ENCODE measurements at regions not wholly inside any gene's neighbourhood (a gene's known extent, or its start where the extent isn't known, plus 50 kb on each side); places are given as distances from the start of the nearest gene placed in this dataset.

- no peak for DNase-seq
These were observed 362.6 kb downstream of the SHQ1 start for GRCh38 chr3:72485641-72486040.

GRCh38 chr3:72483554-72484104, 364.6 kb downstream of the SHQ1 start:
- DNase-seq: no peak

- no peak for DNase-seq
These were observed 365.5 kb downstream of the SHQ1 start for GRCh38 chr3:72482589-72483321.

DNA sequence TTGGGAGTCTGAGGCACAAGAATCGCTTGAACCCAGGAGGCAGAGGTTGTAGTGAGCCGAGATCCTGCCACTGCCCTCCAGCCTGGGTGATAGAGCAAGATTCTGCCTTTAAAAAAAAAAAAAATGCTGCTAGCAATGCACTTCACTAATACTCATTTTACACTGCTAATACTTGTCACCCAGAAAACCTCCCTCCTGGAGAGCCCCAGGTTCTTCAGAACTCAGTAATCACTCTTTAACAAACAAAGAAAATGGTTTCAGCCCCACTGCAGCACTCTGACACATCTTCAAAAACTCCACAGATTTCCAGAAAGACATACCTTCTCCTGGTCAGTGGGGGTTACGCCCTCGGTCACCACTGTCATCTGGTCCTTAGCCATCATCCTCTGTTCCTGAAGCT, 366.7 kb downstream of the SHQ1 start:
- DNase-seq: no peak

DNA sequence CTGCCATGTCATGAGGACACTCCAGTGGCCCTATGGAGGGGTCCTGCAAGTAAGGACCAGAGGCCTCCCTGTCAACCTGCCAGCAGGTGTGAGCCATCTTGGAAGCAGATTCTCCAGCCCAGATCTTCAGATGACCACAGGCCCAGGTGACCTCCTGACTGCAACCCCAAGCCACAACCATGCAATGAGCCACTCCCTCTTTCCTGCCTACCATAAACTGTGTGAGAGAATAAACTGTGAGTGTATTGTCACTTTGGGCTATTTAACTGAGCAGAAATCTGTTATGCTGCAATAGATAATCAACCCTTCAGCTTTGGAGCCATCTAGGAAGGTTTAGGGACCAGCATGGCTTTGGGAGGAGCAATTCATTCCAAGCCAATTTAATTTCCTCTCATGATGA, 367.9 kb downstream of the SHQ1 start:
- no peak for DNase-seq

DNA sequence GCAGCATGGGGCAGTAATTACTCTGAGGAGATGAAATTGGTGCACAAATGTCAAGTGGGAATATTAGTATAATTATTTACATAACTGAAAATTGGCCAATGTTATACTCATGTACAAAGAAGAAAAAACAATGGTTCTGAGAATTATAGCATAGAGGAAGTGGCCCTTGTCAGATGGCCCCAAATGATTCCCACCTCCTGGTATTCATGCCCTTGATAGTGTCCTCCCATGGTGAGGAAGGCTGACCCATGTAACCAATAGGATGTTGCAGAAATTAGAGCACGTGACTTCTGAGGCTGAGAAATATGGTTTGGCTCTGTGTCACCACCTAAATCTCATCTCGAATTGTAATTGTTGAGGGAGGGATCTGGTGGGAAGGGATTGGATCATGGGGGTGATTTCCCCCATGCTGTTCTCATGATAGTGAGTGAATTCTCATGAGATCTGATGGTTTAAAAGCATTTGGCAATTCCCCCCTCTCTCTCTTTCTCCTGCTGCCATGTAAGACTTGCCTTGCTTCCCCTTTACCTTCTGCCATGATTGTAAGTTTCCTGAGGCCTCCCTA, 368.5 kb downstream of the SHQ1 start:
- DNase-seq: no peak

DNA sequence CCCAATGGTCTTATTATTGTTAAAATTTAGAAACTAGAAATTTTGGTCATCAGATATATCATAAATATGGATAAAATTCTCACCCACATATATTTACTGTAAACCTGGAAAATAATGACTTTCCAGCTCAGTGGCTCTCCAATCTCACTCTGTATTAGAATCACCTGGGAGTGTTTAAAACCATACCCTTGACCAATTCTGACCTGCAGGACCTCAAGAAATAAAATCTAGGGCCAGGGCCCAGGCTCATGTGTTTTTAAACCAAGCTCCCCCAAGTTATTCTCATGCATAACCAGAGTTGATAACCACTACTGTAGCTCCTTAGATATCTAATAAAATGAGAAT, 372.1 kb downstream of the SHQ1 start:
- no peak for DNase-seq

GRCh38 chr3:72475258-72476138, 372.7 kb downstream of the SHQ1 start:
- no peak for DNase-seq

- DNase-seq: no peak
These were observed 373.5 kb downstream of the SHQ1 start for GRCh38 chr3:72474775-72475174.

DNA sequence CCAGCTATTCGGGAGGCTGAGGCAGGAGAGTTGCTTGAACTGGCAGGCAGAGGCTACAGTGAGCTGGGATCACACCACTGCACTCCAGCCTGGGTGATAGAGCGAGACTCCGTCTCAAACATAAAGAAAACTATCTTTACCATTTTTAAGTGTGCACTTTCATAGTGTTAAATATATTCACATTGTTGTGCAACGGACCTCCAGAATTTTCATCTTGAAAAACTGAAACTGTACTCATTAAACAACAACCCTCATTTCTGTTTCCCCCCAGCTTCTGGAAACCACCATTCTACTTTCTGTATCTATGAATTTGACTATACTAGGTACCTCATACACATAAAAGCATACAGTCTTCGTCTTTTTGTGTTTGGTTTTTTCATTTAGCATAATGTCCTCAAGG, 375.1 kb downstream of the SHQ1 start:
- DNase-seq: no peak

DNA sequence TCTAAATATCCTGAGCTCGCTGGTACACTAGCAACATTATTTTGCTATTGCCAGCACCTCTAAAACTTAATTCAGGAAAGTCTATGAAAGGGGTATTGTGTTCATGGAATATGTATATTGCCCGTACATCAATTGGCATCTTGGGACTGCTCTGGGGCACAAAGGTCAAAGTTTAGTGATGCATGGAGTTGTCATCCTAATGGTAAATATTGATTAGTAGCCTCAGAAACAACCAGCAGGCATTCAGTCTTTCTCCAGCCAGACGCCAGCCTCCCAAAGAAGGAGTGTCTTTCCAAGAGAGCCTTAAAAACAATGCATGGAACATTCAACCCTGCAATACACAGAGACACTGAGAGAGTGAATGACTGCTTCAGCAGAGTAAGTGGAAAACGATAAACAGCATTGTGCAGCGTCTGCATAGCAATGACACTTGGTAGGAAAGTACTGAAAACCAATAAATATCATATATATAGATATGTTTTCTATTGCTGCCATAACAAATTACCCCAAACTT, 377.3 kb downstream of the SHQ1 start:
- no peak for DNase-seq

- DNase-seq: no peak
These were observed 382.4 kb downstream of the SHQ1 start for GRCh38 chr3:72465853-72466252.

- DNase-seq: no peak
These were observed 385.2 kb downstream of the SHQ1 start for GRCh38 chr3:72463083-72463482.

DNA sequence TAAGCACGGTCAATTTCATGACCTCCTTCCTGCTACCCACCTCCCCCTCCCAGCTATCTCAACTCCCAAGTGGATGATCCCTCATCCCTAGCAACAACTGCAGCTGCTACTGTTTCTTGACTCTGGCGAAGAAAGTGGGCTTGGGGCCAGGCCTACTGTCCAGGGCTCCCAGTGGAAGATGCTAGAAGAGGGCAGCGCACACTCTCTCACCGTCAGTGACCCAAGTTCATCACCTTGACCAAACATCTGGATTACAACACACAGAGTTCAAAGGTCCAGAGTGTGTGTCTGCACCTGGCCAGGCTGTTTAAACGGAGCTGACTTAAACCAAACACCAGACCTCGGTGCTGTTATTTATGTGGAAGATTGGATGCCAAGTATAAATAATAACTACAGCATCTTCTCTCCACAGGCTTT, 385.6 kb downstream of the SHQ1 start:
- no peak for DNase-seq

DNA sequence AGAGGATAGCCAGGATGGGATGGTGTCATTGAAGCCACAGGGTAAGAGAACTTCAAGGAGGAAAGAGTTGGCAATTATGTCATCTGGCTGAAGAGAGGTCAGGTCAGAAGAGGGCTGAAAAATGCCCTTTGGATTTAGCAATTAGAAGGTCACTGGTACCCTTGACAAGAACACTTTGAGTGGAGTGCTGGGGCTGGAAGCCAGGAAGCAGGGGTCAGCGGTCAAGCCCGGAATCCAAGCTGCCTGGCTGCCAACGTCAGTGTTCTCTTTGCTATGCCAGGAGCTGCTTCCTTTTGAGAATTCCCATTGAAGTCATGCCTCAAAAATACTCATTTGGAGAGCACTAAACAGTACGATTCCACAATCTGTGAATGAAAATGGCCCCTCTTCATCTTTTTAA, 386.5 kb downstream of the SHQ1 start:
- DNase-seq: no peak

- DNase-seq: no peak
These were observed 387.8 kb downstream of the SHQ1 start for GRCh38 chr3:72460205-72461174.

GRCh38 chr3:72459588-72459987, 388.7 kb downstream of the SHQ1 start:
- DNase-seq: no peak

- DNase-seq: no peak
These were observed 389.9 kb downstream of the SHQ1 start for GRCh38 chr3:72458375-72458774.

DNA sequence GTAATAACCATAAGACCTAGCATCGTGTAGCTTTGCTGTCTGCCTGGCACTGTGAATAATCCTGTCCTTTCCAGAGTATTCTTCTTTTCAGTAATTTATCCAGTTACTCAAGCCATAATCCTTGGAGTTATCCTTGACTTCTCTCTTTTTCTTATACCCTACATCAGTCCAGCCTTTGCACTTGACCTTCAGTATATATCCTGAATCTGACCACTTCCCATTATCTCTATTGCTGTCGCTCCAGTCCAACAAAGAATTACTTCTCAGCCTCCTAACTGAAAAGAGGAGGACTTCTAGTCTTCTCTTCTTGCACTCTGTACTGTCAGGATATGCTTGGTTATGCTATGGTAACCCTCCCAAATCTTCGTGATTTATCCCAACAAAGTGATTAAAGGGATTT, 393.8 kb downstream of the SHQ1 start:
- no peak for DNase-seq

GRCh38 chr3:72453706-72454105, 394.5 kb downstream of the SHQ1 start:
- DNase-seq: peak; percentile 26

- no peak for DNase-seq
These were observed 395.5 kb downstream of the SHQ1 start for GRCh38 chr3:72452745-72453144.

GRCh38 chr3:72451841-72452240, 396.4 kb downstream of the SHQ1 start:
- no peak for DNase-seq
